Sigmoid colon (tissue), 6 donors: ENCODE measurements at regions not wholly inside any gene's neighbourhood (a gene's known extent, or its start where the extent isn't known, plus 50 kb on each side); places are given as distances from the start of the nearest gene placed in this dataset.

Experiments
- DNase-seq: peaks from one replicate; pipeline ENCODE4 v3.0.0-alpha.2; 2019
- H3K27ac ChIP-seq, 4 donors: fragments of 200-600 bp; sonication (generic); one replicate each; pipeline ENCODE4 v1.5.1; 2016 to 2019; ENCODE audit warnings: mild to moderate bottlenecking in 1 of 4
- H3K27me3 ChIP-seq, 3 donors: fragments of 200-600 bp; sonication (generic); one replicate each; pipeline ENCODE4 v1.5.1; 2019; ENCODE audit warnings: mild to moderate bottlenecking in 1 of 3
- H3K36me3 ChIP-seq, 4 donors: fragments of 200-600 bp; sonication (generic); one replicate each; pipeline ENCODE4 v1.5.1; 2016 to 2019
- H3K4me1 ChIP-seq, 4 donors: fragments of 200-600 bp; sonication (generic); one replicate each; pipeline ENCODE4 v1.5.1; 2017 to 2019
- H3K4me3 ChIP-seq, 4 donors: fragments of 200-600 bp; sonication (generic); one replicate each; pipeline ENCODE4 v1.5.1; 2017 to 2019; ENCODE audit warnings: mild to moderate bottlenecking in 2 of 4, moderate library complexity in 1 of 4
- H3K9me3 ChIP-seq, 4 donors: fragments of 200-600 bp in 3 of 4; sonication (generic) in 3 of 4; one replicate each; pipeline versions ENCODE4 v1.5.1 to v1.6.1; 2013 to 2019
- EP300 ChIP-seq, 4 donors: sonication (generic); formaldehyde crosslinking; IDR thresholded peaks; one replicate each; pipeline ENCODE4 v1.6.1; 2017; ENCODE audit warnings: antibody characterized with exemption in 4 of 4
- POLR2A ChIP-seq, 2 donors: fragments of 450-650 bp; IDR thresholded peaks; one replicate each; pipeline ENCODE4 v1.6.1; 2016; ENCODE audit warnings: antibody characterized with exemption in 2 of 2, mild to moderate bottlenecking in 2 of 2, moderate library complexity in 2 of 2
- POLR2AphosphoS5 ChIP-seq, 4 donors: sonication (generic); formaldehyde crosslinking; IDR thresholded peaks; one replicate each; pipeline ENCODE4 v1.6.1; 2017; ENCODE audit warnings: antibody characterized with exemption in 4 of 4
- WGBS, 2 donors: extraction: QIAGEN DNeasy Blood & Tissue Kit; methylation state at CpG; one replicate each; pipeline ENCODE4 v1.1.7; 2013; 5-methylcytosine and 5-hydroxymethylcytosine counted together
- intact Hi-C: fragments of 100-400 bp; cut with DNase I; formaldehyde crosslinking; loops from one replicate; pipeline ENCODE4 v1.15.1; 2023
- TF ChIP-seq, protein P1 (sequence below), 4 experiments: fragments of 450-650 bp in 3 of 4; fragments of 200-600 bp in 1 of 4; IDR thresholded peaks; one replicate each; pipeline ENCODE4 v1.5.1; 2016 to 2019; ENCODE audit warnings: antibody characterized with exemption in 4 of 4, mild to moderate bottlenecking in 3 of 4, moderate library complexity in 2 of 4
- donor health status: healthy with polysubstance abuse.
- donor health status: healthy.

DNA sequence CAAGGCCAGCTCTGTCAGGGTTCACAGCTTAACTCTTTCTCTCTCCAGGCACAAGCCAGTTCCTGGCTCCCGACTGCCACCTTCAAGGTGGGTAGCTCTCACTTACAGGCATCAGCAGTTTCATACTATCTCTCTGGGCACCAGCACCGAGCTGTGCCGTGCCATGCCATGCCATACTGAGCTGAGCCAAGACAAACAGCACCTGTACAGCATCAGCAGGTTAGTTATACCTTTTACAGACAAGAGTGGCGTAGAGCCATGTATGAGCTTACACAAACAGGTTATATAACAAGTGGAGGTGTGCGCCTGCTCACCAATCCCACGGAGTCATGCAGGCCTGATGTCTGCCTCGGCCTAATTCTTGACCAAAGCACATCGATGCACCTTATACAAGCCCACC lies 1098.7 kb downstream of the AACS start:
- H3K27ac ChIP-seq, result no peak overlapping the region
- intact Hi-C loops, result no loop called here

DNA sequence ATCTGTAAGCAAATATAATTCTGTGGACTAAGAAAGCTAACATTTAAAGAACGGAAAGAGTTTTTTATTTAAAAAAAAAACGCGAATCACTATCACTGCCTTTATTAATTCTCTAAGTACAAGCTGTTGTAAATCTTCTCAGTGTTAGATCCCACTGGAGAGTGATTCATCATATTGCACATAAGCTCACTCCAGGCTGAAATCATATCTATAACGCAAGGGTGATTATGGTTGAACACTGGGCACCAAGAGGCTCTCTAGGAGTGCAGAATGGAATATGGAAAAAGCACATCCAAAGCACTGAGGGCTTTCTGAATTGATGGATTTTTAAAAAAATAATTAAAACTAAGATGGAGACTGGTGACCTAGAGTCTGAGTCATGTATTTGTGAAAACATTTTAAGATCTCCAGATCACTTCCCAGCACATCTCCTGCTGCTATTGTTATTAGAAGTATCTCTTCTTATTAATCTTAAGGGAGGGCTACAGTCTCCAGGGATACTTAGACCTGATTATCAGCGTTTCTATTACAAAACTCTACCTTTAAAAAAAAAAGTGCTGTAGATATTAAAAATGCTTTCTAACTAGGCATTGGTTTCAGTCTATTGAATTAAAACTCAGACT lies 1106.8 kb downstream of the AACS start:
- 81% methylated on average over 5 of the region's 5 CpGs for WGBS, 2 donors
- Histone ChIP-seq H3K4me3 (no peak overlapping the region), H3K27ac (no peak overlapping the region), H3K9me3 (peaks cover 0 to 3% (median 0%) of the 10 kb centered on the region in 4 donors), H3K27me3 (no peaks in the 10 kb centered on the region), H3K4me1 (no peaks in the 10 kb centered on the region), H3K36me3 (no peaks in the 10 kb centered on the region)
- TF ChIP-seq EP300 (IDR thresholded peaks at IDR 0.05) (no peak), POLR2AphosphoS5 (IDR thresholded peaks at IDR 0.05) (no peak), POLR2A (IDR thresholded peaks at IDR 0.05) (no peak)
- TF ChIP-seq, protein P1, sequence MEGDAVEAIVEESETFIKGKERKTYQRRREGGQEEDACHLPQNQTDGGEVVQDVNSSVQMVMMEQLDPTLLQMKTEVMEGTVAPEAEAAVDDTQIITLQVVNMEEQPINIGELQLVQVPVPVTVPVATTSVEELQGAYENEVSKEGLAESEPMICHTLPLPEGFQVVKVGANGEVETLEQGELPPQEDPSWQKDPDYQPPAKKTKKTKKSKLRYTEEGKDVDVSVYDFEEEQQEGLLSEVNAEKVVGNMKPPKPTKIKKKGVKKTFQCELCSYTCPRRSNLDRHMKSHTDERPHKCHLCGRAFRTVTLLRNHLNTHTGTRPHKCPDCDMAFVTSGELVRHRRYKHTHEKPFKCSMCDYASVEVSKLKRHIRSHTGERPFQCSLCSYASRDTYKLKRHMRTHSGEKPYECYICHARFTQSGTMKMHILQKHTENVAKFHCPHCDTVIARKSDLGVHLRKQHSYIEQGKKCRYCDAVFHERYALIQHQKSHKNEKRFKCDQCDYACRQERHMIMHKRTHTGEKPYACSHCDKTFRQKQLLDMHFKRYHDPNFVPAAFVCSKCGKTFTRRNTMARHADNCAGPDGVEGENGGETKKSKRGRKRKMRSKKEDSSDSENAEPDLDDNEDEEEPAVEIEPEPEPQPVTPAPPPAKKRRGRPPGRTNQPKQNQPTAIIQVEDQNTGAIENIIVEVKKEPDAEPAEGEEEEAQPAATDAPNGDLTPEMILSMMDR (IDR thresholded peaks at IDR 0.05), result no peak
- intact Hi-C loops, result no loop called here
- no peak for DNase-seq

More for the DNA sequence above, 1098.7 kb downstream of the AACS start:
- Histone ChIP-seq H3K27me3 (no peaks in the 10 kb centered on the region), H3K4me3 (no peak overlapping the region), H3K36me3 (no peaks in the 10 kb centered on the region), H3K9me3 (no peaks in the 10 kb centered on the region), H3K4me1 (no peaks in the 10 kb centered on the region)
- DNase-seq, result no peak
- 90 to 91% methylated on average over 8 of the region's 8 CpGs for WGBS, 2 donors
- TF ChIP-seq POLR2A (IDR thresholded peaks at IDR 0.05) (no peak), POLR2AphosphoS5 (IDR thresholded peaks at IDR 0.05) (no peak), EP300 (IDR thresholded peaks at IDR 0.05) (no peak)
- TF ChIP-seq, protein P1 (IDR thresholded peaks at IDR 0.05), result no peak

DNA sequence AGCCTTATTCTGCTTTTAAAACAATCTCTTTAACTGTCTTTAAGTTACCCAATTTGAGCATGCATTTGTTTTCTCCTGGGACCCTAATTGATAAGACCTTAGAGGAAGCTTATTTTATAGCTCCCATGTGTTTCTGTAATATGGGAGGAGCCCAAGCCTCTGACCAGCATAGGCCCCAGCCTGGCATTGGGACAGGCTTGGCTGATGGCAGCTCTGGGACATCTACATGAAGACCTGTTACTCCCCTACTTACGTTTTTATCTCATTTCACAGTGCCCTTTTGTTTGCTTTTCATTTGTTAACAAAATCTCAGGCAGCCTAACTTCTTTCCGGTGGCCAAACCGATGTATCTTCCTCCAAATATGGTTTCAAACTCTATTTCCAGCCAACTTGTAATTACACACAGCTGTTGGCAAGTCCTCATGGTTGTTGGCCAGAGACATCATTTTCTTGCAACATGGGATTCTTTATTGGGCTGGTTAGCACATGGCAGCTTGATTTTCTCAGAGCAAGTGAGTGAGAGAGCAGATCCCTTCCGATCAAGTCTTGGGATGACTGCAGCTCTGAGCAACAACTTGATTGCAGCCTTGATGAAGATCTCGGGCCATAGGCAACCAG lies 1117.5 kb downstream of the AACS start:
- Histone ChIP-seq H3K4me1 (no peaks in the 10 kb centered on the region), H3K9me3 (no peaks in the 10 kb centered on the region), H3K36me3 (no peaks in the 10 kb centered on the region), H3K27me3 (no peaks in the 10 kb centered on the region), H3K4me3 (no peak overlapping the region), H3K27ac (no peak overlapping the region)
- no peak for DNase-seq
- TF ChIP-seq POLR2A (IDR thresholded peaks at IDR 0.05), result no peak
- TF ChIP-seq POLR2AphosphoS5 (IDR thresholded peaks at IDR 0.05), result peak in 2 of 4 donors; percentile 23 to 27
- intact Hi-C loops, result no loop called here
- WGBS, 2 donors, result 65 to 67% methylated on average over 5 of the region's 5 CpGs

DNA sequence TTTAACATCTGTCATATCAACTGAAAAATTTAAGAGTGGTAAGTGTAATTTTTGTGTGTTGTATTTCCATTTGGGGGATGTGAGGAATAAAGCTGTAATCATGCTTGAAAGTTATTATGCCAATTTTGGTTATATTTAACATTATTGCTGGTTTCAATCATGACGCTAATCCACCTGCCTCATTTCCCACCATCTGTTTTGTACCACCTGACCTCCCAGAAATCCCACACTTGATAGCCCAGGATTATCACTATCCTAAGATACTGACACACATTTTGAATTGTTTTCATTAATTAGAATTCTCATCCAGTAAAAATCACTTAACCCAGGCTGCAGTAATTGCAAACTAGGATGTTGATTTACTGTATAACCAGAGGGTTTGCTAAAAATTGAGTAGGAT lies 1119.8 kb downstream of the AACS start:
- 95 to 100% methylated on average over 1 of the region's 1 CpG for WGBS, 2 donors
- Histone ChIP-seq H3K9me3 (peaks cover 0 to 4% (median 0%) of the 10 kb centered on the region in 4 donors), H3K4me1 (no peaks in the 10 kb centered on the region), H3K27ac (no peak overlapping the region), H3K27me3 (peaks cover 0 to 7% (median 3%) of the 10 kb centered on the region in 3 donors), H3K36me3 (no peaks in the 10 kb centered on the region), H3K4me3 (no peak overlapping the region)
- TF ChIP-seq EP300 (IDR thresholded peaks at IDR 0.05) (no peak), POLR2AphosphoS5 (IDR thresholded peaks at IDR 0.05) (no peak), POLR2A (IDR thresholded peaks at IDR 0.05) (no peak)
- TF ChIP-seq, protein P1 (IDR thresholded peaks at IDR 0.05), result no peak
- no peak for DNase-seq
- intact Hi-C loops, result no loop called here

DNA sequence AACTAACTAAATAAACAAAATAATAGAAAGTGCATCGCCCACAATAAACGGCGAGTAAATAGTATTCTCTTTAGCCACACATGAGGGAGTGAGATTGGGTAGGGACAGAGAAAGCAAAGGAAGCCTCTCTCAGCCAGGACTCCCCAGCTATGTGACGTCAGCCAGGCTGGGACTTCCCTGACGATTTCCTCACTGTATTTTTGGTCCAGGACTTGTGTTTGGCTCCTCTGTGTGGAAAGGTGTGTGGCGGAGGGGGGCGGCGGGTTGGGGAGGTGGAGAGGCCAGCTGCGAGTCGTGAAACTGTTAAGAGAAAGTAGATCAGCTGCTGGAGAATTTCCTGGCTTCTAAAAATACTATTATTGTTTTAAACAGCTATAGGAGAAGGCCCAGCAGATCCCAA lies 1124.6 kb downstream of the AACS start:
- peaks cover 0 to 9% (median 7%) of the 10 kb centered on the region in 4 donors for H3K4me1 ChIP-seq
- peaks cover 0 to 4% (median 0%) of the 10 kb centered on the region in 4 donors for H3K9me3 ChIP-seq
- no peak overlapping the region for H3K27ac ChIP-seq
- H3K27me3 ChIP-seq, result peaks cover 5 to 29% (median 9%) of the 10 kb centered on the region in 3 donors
- intact Hi-C loops, result no loop called here
- WGBS, 2 donors, result 59 to 74% methylated on average over 10 of the region's 10 CpGs
- no peak overlapping the region for H3K4me3 ChIP-seq
- DNase-seq, result no peak
- no peaks in the 10 kb centered on the region for H3K36me3 ChIP-seq
- TF ChIP-seq EP300 (IDR thresholded peaks at IDR 0.05), result no peak
- TF ChIP-seq POLR2A (IDR thresholded peaks at IDR 0.05), result no peak
- TF ChIP-seq POLR2AphosphoS5 (IDR thresholded peaks at IDR 0.05), result no peak
- TF ChIP-seq, protein P1 (IDR thresholded peaks at IDR 0.05), result no peak
